HepG2 (cell line): ENCODE measurements at regions not wholly inside any gene's neighbourhood (a gene's known extent, or its start where the extent isn't known, plus 50 kb on each side); places are given as distances from the start of the nearest gene placed in this dataset.

Experiments
- ATAC-seq: fragments of 200-7000 bp; cut with Tn5 transposase; 3 replicates; pipeline ENCODE4 v1.9.1; 2020; ENCODE audit warnings: mild to moderate bottlenecking, moderate library complexity
- BruUV-seq: library from RNA; stranded (reverse); fragments of 400-500 nt; replicated peaks from 2 replicates; lab custom pipeline; 2021; lab: Mats Ljungman, UMichigan
- CTCF ChIA-PET: fragments of 300-600 bp; formaldehyde crosslinking; extraction: SDS; loops from one replicate; lab custom pipeline; 2021; ENCODE audit warnings: low total read pairs, inconsistent platforms, low intra/inter-chr PET ratio; lab: Yijun Ruan, JAX
- POLR2A ChIA-PET: fragments of 350-600 bp; sonication (Branson Sonifier 250); formaldehyde crosslinking; loops from one replicate; lab custom pipeline; 2020; ENCODE audit warnings: antibody characterized with exemption, inconsistent platforms; lab: Yijun Ruan, JAX
- DNase-seq: peaks from one replicate; pipeline ENCODE4 v3.0.0-alpha.2; 2015; ENCODE audit warnings: low spot score
- FAIRE-seq: peaks from 3 replicates; lab custom pipeline; 2011; peaks lifted over from hg19 to GRCh38; lab: Jason Lieb, UNC
- H2AFZ ChIP-seq: one replicate; pipeline ENCODE4 v1.6.1; 2011; ENCODE audit warnings: low read length, inconsistent platforms
- H3K27ac ChIP-seq: fragments of 300-600 bp; 3 replicates; pipeline ENCODE4 v1.8.0; 2011; ENCODE audit warnings: mixed run types, mild to moderate bottlenecking, mixed read lengths, low read length, inconsistent platforms; ENCODE audit not compliant: insufficient read depth; ENCODE audit errors: extremely low read length
- H3K27me3 ChIP-seq, 2 experiments: fragments of 200-600 bp in 1 of 2; 2 replicates in 1 of 2; 3 replicates in 1 of 2; pipeline versions ENCODE4 v1.6.0 to v1.8.0; 2011; ENCODE audit warnings: low read length in 2 of 2, mild to moderate bottlenecking in 2 of 2, moderate library complexity in 2 of 2, inconsistent platforms in 1 of 2; ENCODE audit not compliant: insufficient read depth in 2 of 2, control insufficient read depth in 1 of 2
- H3K36me3 ChIP-seq, 2 experiments: fragments of 200-600 bp in 1 of 2; replicated peaks in 1 of 2; 2 replicates in 1 of 2; 3 replicates in 1 of 2; pipeline versions ENCODE4 v1.5.1 to v1.8.0; 2011; ENCODE audit warnings: low read length in 2 of 2, inconsistent platforms in 1 of 2; ENCODE audit not compliant: insufficient read depth in 2 of 2, control insufficient read depth in 1 of 2
- H3K4me1 ChIP-seq: 2 replicates; pipeline ENCODE4 v1.5.1; 2012; ENCODE audit warnings: low read length, inconsistent platforms; ENCODE audit not compliant: insufficient read depth
- H3K4me2 ChIP-seq: 2 replicates; pipeline ENCODE4 v1.6.0; 2011; ENCODE audit warnings: low read depth, low read length, inconsistent platforms
- H3K4me3 ChIP-seq, 3 experiments: fragments of 200-600 bp in 1 of 3; sonication (generic), shearing (Covaris generic) in 1 of 3; replicated peaks in 1 of 3; 2 replicates each; pipeline ENCODE4 v1.5.1; 2011 to 2016; ENCODE audit warnings: low read length in 3 of 3, inconsistent platforms in 2 of 3, low read depth in 2 of 3, mild to moderate bottlenecking in 2 of 3, control low read depth in 1 of 3, mixed read lengths in 1 of 3; ENCODE audit not compliant: insufficient read depth in 1 of 3
- H3K79me2 ChIP-seq: one replicate; pipeline ENCODE4 v1.6.1; 2011; ENCODE audit warnings: low read length, inconsistent platforms; ENCODE audit not compliant: insufficient read depth
- H3K9ac ChIP-seq: 2 replicates; pipeline ENCODE4 v1.6.0; 2011; ENCODE audit warnings: mild to moderate bottlenecking, low read depth, low read length, inconsistent platforms; ENCODE audit not compliant: insufficient read depth
- H3K9me3 ChIP-seq: 2 replicates; pipeline ENCODE4 v1.5.1; 2012; ENCODE audit warnings: mild to moderate bottlenecking, low read length
- H4K20me1 ChIP-seq: 2 replicates; pipeline ENCODE4 v1.6.0; 2011; ENCODE audit warnings: inconsistent platforms, mild to moderate bottlenecking, low read length, moderate library complexity; ENCODE audit not compliant: insufficient read depth
- AHDC1 ChIP-seq: sonication (generic); formaldehyde crosslinking; IDR thresholded peaks from 2 replicates; pipeline ENCODE4 v1.5.1; 2020; ENCODE audit warnings: mild to moderate bottlenecking, missing genetic modification reagents, borderline replicate concordance
- CHD2 ChIP-seq: IDR thresholded peaks from 2 replicates; pipeline ENCODE4 v1.6.1; 2011; ENCODE audit warnings: low read depth, low read length, improper control_type of control experiment
- CREM ChIP-seq, 2 experiments: sonication (generic) in 1 of 2; formaldehyde crosslinking in 1 of 2; IDR thresholded peaks; 2 replicates each; pipeline versions ENCODE4 v1.4.0 to v1.6.1; 2016 to 2020; ENCODE audit warnings: antibody characterized with exemption in 1 of 2, mild to moderate bottlenecking in 1 of 2, missing genetic modification reagents in 1 of 2
- KLF12 ChIP-seq: sonication (generic); formaldehyde crosslinking; IDR thresholded peaks from 2 replicates; pipeline ENCODE4 v1.4.0; 2020; ENCODE audit warnings: missing genetic modification reagents, borderline replicate concordance
- MIER3 ChIP-seq: IDR thresholded peaks from 2 replicates; pipeline ENCODE4 v1.6.1; 2016; ENCODE audit warnings: missing compliant biosample characterization, borderline replicate concordance
- MXD4 ChIP-seq: IDR thresholded peaks from 2 replicates; pipeline ENCODE4 v1.6.1; 2016; ENCODE audit warnings: mild to moderate bottlenecking, missing biosample characterization, missing genetic modification reagents
- PBX3 ChIP-seq: sonication (generic); formaldehyde crosslinking; IDR thresholded peaks from 2 replicates; pipeline ENCODE4 v1.8.1; 2023; ENCODE audit warnings: missing genetic modification reagents, inconsistent platforms, borderline replicate concordance
- SSRP1 ChIP-seq: IDR thresholded peaks from 2 replicates; pipeline ENCODE4 v1.6.1; 2016; ENCODE audit warnings: control low read depth
- TAF1 ChIP-seq: sonication (generic); formaldehyde crosslinking; IDR thresholded peaks from 2 replicates; pipeline ENCODE4 v1.4.0; 2020; ENCODE audit warnings: missing genetic modification reagents
- U2AF2 ChIP-seq: fragments of 200-400 bp; formaldehyde crosslinking; IDR thresholded peaks from 2 replicates; pipeline ENCODE4 v1.6.1; 2017; ENCODE audit warnings: low read depth, mild to moderate bottlenecking, low read length
- ZBTB49 ChIP-seq: sonication (generic); formaldehyde crosslinking; IDR thresholded peaks from 2 replicates; pipeline ENCODE4 v1.4.0; 2020; ENCODE audit warnings: missing genetic modification reagents, borderline replicate concordance
- ZFP37 ChIP-seq: sonication (generic); formaldehyde crosslinking; IDR thresholded peaks from 2 replicates; pipeline ENCODE4 v1.4.0; 2020; ENCODE audit warnings: missing genetic modification reagents, borderline replicate concordance
- ZNF704 ChIP-seq: sonication (generic); formaldehyde crosslinking; IDR thresholded peaks from 2 replicates; pipeline ENCODE4 v1.8.1; 2023; ENCODE audit warnings: mild to moderate bottlenecking, inconsistent platforms, moderate library complexity, missing genetic modification reagents, borderline replicate concordance
- ZNF878 ChIP-seq: sonication (generic); formaldehyde crosslinking; IDR thresholded peaks from 2 replicates; pipeline ENCODE4 v1.8.1; 2023; ENCODE audit warnings: mild to moderate bottlenecking, missing genetic modification reagents, moderate library complexity
- WGBS: methylation state at CpG from one replicate; pipeline ENCODE4 v1.1.6; 2017; ENCODE audit warnings: low lambda C conversion rate; 5-methylcytosine and 5-hydroxymethylcytosine counted together
- in situ Hi-C: cut with HindIII; loops from 2 replicates; pipeline ENCODE4 v1.10.0; 2017; ENCODE audit warnings: low pct_unique_long_range_greater_than_20kb; ENCODE audit not compliant: extremely low pct_ligation_motif_present
- intact Hi-C: fragments of 100-400 bp; cut with micrococcal nuclease; formaldehyde crosslinking; loops from one replicate; pipeline ENCODE4 v1.10.0; 2022; ENCODE audit not compliant: unreplicated experiment

- no peak for ATAC-seq
- no TSS peak for BruUV-seq
- DNase-seq, result no peak
- 0% methylated on average over 3 of the region's 3 CpGs for WGBS
- no peak overlapping the region for H2AFZ ChIP-seq
- H3K27ac ChIP-seq, result no peak overlapping the region
- no peaks in the 10 kb centered on the region for H3K27me3 ChIP-seq
- H3K4me2 ChIP-seq, result no peak overlapping the region
- in situ Hi-C loops (no loop called here), intact Hi-C loops (no loop called here)
- H3K9me3 ChIP-seq, result no peaks in the 10 kb centered on the region
- POLR2A ChIA-PET, result no interaction called here
- H3K4me1 ChIP-seq, result no peaks in the 10 kb centered on the region
- no peak for FAIRE-seq
- H3K4me3 ChIP-seq, result no peak overlapping the region
- H4K20me1 ChIP-seq, result no peaks in the 10 kb centered on the region
- no peaks in the 10 kb centered on the region for H3K79me2 ChIP-seq
- no peaks in the 10 kb centered on the region for H3K36me3 ChIP-seq
- CTCF ChIA-PET, result no interaction called here
- H3K9ac ChIP-seq, result no peak overlapping the region
- TF ChIP-seq TAF1 (CRISPR knock-in tag) (no peak), CREM (IDR thresholded peaks at IDR 0.05) (no peak), CREM (CRISPR knock-in tag; IDR thresholded peaks at IDR 0.05) (no peak), MXD4 (CRISPR knock-in tag) (no peak), ZFP37 (CRISPR knock-in tag) (no peak), ZNF704 (CRISPR knock-in tag) (no peak), KLF12 (CRISPR knock-in tag) (no peak), AHDC1 (CRISPR knock-in tag) (no peak), CHD2 (no peak), SSRP1 (CRISPR knock-in tag) (no peak), PBX3 (CRISPR knock-in tag) (no peak), U2AF2 (no peak), MIER3 (CRISPR knock-in tag) (no peak), ZBTB49 (no peak), ZNF878 (CRISPR knock-in tag) (no peak)
Measured at GRCh38 chr1:170414989-170415709, 116.8 kb upstream of the GORAB start.
